Hematopoietic multipotent progenitor cell treated with erythropoietin and hydrocortisone succinate and interleukin-3 and kit ligand, for 8 days (in vitro differentiated cells): ENCODE measurements at regions not wholly inside any gene's neighbourhood (a gene's known extent, or its start where the extent isn't known, plus 50 kb on each side); places are given as distances from the start of the nearest gene placed in this dataset.
"Not testable (repeated sequence)": the region's sequence is repeated elsewhere in the genome, so short reads cannot be mapped to it uniquely, and the experiment has no call there.

ENCODE experiments used
- DNase-seq: peaks from one replicate; pipeline ENCODE4 v3.0.0-alpha.2; 2015

DNA sequence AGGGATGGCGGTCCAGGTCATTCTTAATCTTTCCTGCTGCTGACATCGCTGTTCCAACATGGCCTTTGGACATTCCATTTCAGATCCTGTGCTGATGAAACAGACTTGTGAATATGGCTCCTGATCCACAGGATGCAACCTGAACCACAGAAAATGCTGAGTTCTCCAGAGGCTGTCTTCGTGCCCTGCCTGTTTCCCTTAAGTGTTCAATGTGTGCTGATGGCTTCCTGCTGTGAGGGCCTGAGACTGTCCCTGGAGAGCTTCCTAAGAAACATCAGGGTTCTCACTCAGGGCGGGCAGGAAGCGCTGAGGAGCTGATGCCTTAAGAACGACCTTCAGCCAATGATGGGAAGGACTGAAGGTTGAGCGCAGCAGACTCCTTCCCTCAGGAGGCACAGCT, 909.4 kb downstream of the UQCRFS1 start:
- no peak for DNase-seq

DNA sequence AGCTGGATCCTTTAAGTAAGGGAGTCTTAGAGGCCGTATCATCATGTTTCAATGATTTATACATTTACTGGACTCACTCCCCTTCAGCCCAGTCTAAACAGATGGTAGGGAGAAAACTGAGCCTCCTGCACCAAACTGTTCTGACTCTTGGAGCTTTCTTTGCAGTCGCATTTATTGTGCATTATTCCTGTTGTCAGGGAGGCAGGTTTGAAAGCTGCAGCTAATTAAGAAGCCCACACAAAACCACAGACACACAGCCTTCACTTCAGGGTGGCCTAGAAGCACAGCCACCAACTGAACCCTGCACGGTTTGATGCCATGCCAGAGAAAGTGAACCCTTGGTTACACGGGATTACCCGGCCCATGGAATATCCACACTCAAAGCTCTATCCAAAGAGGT, 911.0 kb downstream of the UQCRFS1 start:
- DNase-seq, result no peak

DNA sequence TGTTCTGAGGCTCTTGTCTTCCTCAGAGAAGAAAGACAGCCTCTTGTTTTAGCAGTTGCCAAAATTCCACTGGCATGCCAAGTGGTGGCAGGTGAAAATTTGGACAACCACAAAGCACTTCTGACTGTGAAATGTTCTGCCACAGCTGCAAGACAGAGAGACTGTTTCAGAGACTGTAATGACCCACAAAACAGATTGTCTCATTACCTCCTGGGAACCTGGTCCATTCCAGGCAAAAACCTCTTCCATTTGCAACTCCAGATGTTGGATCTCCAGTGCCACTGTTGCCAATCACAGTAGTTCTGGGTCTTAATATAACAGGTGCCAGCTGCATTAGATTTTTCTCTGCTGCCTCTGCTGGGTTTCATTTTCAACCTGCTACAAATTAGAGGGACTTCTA, 911.5 kb downstream of the UQCRFS1 start:
- DNase-seq, result no peak

DNA sequence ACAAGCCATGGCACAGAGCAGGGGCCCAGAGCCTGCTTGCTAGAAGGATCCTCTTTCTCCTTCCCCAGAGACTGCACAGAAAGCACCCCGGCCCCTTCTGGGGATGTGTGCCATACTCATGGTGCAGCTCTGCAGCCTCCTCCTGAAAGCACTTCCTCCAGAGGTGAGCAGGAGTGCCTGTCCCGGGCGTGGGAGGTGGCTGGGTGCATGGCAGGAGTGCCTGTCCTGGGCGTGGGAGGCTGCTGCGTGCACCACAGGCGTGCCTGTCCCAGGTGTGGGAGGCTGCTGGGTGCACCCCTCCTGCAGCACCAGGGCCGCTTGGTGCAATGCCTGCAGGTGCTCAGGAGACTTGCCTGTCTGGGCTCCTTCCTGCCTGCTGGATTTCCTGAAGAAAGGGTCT, 913.3 kb downstream of the UQCRFS1 start:
- DNase-seq, result no peak

DNA sequence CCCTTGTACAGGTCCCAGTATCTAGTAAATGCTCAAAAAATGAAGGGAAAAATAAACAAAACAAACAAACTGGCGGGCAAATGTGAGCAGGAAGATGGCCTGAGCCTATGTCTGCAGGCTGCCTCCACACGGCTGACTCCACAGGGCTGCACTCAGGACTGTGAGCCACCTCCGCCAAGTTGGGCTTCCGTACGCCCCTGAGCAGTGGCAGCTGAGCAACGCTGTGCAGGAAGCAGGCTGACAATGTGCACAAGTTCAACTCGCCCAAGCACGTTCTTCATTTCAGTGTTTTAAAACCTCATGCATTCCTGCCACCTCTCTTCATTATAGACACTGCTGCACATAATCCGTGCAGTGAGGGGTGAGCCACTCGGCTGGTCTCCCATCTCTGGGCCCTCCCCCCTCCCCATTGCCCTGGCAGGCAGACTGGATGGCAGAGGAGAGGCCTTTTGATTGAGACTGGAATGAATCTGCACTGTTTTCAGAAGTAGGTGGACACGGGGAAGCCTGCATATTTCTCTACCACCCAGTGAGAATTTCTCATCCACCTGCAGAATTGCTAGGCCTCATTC, 915.3 kb downstream of the UQCRFS1 start:
- no peak for DNase-seq

DNA sequence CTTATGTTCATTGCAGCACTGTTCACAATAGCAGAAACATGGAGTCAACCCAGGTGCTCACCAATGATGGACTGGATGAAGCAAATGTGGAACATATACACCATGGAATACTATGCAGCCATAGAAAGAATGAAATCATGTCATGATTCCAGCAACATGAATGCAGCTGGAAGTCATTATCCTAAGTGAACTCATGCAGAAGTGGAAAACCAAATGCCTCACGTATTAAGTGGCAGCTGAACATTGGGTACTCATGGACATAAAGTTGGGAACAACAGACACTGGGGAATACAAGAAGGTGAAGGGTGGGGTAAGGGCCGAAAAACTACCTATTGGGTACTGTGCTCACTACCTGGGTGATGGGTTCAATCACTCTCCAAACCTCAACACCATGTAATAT, 915.9 kb downstream of the UQCRFS1 start:
- DNase-seq, result no peak

DNA sequence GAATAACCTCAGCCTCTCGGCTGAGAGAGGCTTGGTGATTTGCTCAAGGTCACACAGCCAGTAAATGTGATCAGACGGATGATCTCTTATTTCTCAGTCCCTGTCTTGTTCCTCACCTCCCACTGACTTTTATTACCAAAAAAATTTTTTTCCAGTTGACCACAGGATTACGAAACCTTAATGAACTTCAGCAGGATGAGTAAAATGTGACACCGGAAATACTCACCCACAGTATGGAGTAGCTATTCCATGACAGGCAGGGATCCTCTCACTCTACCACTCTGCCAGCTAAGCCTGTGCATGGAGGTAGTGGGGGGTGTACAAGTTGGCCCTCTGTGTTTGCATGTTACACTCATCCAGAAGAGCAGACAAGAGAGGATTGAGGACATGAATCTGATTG, 916.4 kb downstream of the UQCRFS1 start:
- DNase-seq, result no peak

DNA sequence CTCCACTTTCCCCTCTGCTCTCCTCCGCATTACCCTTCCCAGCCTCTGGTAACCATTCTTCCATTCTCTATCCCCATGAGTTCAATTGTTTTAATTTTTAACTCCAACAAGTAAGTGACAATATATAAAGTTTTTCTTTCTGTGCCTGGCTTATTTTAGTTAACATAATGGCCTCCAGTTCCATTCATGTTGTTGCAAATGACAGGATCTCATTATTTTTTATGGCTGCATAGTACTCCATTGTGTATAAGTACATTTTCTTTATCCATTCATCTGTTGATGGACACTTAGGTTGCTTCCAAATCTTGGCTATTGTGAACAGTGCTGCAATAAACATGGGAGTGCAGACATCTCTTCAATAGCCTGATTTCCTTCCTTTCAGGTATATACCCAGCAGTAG, 918.0 kb downstream of the UQCRFS1 start:
- not testable (repeated sequence) for DNase-seq

DNA sequence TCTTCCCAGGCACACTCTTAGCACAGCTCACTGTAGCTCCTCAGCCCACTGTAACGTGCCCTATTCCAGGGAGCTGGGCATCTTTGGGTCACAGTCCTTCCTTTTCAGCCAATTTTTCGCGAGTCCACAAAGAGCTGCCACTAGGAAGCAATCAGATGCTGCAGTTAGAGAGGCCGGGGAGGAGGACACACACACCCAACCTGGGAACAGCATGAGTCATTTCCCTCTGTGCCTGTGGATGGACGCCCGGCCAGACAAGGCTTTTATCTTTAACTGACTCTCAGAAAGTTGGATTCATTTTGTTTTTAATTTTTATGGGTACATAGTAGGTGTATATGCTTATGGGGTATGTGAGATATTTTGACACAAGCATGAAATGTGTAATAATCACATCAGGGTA, 918.6 kb downstream of the UQCRFS1 start:
- DNase-seq, result no peak

DNA sequence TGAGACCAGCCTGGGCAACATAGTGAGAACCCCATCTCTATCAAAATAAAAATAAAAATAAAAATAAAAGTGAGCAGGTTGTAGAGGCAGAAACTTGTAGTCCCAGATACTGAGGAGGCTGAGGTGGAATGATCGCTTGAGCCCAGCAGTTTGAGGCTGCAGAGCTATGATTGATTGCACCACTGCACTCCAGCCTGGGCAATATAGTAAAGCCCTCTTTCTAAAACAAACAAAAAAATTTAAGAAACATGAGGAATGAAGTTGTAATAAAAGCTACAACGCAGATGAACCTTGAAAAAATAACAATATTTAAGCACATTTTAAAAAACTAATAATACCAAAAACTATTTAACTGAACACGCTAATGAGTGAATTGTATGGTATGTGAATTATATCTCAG, 919.3 kb downstream of the UQCRFS1 start:
- DNase-seq, result no peak

DNA sequence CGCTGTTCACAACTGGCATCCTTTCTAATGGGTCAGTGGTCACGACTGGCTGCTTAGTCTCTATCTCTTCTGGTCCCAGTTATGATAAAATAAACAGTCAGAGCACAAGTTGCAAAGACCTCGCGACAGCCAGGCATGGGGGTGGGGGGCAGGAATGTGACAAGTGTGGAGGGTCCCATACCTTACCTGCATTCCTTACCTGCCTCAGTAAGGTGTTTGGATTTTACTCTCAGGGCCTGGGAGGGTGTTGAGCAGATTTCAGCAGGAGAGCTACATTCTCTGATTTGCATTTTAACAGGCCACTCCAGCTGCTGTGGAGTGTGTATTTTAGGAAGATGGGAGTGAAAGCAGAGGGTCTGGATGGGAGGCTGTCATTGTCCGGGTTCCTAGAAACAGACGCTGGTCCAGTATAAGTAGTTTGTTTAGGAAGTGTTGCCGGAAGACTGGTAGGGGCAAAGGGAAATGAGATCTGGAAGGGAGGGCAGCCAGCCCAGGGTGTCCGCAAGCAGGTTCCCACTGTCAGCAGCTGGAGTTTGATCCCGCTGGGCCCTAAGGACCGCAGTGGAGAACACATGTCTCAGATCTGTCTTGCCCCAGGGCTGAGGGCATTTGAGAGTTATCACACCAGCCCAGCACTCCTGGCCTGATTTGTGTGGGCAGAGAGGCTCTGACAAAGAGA, 920.0 kb downstream of the UQCRFS1 start:
- no peak for DNase-seq

DNA sequence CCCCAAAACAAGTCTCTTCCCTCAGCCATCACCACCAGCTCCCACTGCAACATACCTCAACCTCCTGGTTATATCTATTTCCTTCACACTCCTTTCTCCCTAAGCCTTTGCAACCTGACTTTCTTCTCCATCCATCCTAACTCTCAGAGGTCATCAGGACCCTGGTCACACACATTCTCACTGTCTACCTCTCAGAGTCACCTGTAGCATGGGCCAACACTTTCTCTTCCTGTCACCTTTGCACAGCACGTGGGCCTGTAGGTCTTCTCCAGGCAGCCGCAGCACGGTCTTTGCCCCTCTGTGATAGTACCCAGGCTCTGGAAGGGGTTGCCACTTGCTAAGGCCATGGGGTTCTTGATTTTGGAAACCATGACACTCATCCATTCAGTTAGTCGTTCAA, 921.1 kb downstream of the UQCRFS1 start:
- DNase-seq, result no peak

DNA sequence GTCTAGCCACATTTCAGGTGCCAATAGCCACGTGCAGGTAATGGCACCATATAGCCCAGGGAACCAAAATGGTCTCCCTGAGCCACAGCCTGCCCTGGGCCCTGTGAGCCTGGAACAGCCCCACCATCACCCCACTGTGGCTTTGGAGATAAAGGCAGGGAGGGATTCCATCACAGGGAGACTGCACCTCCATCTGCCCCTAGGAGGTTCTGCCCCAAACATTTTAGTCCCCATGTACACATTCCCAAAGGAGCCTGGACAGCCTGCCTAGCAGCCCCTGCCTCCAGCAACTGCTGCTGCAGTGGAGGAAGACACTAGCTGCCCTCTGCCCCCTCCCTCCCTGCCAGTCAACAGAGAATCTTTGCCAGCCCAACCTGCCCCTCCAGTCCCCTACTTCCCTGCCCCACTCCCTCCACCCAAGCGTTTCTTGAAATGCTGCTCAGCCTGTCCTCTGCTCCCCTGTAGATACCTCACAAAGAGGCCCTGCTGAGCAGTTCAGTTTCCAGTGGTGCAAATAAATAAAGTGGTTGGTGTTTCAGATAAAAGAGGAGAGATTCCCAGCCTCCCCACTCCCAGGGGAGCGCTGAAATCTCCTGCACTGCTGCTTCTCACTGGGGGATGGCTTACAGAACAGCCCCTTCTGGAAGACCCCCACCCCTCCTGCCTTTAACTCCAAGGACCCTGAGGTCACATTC, 921.8 kb downstream of the UQCRFS1 start:
- DNase-seq, result no peak

DNA sequence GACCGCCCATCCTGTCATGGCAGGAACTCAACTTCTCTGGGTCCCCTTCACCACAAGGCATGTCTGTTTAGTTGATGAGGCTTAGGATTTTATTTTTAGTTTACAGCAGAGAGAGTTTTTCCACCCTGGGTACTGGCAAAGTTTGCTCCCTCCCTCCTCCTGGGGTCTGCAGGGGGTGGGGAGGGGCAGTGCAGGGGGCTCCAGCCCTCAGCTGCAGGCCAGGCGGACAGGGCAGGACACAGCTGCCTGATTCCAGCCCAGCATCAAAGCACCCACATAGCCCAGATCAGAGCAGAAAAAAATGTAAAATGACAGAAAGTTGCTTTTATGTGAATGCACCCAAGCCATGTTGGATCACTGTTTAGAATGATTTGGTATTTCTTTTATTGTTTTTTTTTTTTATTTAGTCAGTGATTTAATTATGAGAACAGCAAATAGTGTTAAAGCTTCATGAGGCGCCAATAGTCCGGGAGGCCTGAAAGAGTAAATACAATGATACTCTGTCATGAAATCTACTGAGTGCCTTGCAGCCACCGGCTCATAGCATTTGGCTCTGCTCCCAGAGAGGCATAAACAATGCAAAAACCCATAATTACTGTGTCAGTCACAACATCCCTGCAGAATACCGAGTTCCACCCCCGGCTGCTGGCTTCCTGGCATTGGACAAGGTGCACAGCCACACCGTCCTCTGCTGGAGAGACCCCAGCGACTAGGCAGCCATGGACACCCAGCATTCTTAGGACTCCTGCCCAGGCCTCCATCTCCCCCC, 923.5 kb downstream of the UQCRFS1 start:
- DNase-seq, result no peak

DNA sequence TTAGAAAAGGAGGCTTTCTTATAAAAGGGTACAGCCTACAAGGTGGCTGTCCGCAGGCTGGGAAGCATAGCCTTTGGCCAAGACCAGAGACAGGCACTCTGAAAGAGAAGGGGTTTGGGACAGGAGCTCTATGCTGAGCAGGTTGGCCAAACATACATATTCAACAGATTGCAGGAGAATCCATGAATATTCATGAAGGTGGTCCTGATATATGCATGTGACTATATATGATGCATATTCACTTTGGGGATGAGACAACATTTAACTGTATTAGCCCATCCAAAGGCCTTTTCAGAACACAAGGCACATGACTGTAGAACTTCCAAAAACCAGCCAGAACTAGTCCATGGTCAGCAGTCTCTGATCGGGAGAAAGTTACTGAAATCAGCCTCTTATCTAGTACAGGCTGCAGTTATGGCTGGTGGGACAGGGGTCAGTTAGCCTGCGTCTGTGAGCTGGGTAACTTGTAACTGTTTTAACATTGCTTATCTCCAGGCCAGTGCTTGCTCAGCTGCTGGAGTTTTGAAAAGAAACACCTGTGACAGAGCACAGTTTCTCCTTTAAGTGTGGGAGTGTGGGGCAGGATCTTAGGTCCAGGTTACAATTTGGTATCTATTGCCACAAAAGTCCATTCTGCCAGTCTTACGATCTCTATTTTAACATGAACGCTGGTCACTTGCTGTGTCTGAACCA, 924.2 kb downstream of the UQCRFS1 start:
- DNase-seq, result no peak

DNA sequence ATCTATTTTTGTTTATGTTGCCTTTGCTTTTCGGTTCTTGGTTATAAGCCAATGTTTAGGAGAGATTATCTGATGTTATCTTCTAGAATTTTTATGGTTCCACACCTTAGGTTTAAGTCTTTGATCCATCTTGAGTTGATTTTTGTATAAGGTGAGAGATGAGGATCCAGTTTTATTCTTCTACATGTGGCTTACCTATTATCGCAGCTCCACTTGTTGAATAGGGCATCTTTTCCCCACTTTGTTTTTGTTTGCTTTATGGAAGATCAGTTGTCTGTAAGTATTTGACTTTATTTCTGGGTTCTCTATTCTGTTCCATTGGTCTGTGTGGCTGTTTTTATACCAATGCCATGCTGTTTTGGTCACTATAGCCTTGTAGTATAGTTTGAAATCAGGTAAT, 927.0 kb downstream of the UQCRFS1 start:
- no peak for DNase-seq

DNA sequence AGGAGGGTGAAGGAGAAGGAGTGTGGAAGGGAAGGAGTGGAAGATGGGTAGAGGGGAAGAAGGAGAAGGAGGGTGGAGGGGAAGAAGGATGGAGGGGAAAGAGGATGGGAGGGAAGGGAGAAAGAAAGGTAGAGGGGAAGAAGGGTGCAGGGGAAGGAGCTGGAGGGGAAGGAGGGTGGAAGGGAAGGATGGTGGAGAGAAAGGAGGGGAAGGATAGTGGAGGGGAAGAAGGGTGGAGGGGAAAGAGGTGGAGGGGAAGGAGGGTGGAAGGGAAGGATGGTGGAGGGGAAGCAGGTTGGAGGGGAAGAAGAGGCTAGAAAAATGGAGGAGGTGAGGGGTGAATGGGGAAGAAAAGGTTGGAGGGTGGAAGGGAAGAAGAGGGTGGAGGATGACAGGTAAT, 927.9 kb downstream of the UQCRFS1 start:
- no peak for DNase-seq

DNA sequence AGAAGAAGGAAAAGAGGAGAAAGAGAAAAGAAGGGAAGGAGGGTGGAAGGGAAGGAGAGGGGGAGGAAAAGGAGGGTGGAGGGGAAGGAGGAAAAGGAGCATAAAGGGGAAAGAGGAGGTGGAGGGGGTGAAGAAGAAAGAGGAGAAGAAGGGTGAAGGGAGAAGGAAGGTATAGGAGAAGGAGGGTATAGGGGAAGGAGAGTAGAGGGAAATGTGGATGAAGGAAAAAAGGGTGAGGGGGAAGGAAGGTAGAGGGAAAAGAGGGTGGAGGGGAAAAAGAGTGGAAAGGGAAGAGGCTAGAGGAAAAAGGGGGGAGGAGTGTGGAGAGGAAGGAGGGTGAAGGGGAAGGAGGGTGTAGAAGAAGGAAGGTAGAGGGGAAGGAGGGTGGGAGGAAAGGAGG, 928.6 kb downstream of the UQCRFS1 start:
- no peak for DNase-seq

DNA sequence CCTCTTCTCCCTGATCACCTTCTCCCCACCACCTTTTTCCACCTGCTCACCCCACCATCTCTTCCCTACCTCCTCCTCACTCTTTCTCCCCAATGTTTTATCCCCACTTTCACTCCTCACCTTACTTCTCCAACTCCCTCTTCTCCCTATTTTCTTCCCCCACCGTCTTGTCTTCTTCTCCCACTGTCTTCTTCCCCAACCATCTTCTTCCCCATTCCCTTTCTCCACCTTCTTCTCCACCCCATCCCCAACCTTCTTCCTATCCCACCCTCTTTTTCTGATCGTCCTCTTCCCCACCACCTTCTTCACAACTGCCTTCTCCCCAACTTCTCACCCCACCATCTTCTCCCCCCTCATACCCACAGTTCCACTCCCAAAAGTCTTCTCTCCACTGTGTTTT, 929.4 kb downstream of the UQCRFS1 start:
- no peak for DNase-seq

DNA sequence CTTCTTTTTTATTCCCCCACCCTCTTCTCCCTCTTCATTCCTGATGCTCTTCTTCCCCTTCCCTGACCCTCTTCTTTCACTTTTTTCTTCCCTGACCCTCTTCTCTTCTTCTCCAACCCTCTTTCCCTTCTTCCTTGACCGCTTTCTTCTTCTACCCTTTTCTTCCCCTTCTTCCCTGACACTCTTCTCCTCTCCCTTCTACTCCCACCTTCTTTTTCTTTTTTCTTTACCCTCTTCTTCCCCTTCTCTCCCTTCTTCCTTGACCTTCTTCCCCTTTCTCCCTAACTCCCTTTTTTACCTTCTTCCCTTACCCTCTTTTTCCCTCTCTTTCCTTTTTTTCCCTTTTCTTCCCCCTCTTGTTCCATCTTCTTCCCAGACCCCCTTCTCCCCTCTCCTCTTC, 931.3 kb downstream of the UQCRFS1 start:
- DNase-seq, result no peak

DNA sequence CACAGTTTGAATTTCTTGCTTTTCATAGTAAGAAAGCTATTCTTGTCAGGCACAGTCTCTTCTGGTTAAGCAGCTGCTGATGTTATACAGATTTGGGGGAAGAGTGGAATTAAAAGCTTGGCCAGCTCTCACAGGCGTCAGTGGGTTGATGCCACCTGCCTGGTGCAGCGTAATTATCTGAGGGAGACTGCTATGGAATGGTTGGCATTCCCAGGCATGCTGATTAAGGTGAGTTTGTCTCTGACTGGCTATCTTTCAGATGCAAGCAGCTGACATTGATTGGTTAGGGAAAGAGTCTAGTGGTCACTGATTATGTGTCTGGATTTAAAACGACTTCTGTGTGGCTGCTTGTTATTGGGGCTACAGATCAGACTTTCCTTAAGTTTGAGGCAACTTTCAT, 948.4 kb downstream of the UQCRFS1 start:
- DNase-seq, result no peak

DNA sequence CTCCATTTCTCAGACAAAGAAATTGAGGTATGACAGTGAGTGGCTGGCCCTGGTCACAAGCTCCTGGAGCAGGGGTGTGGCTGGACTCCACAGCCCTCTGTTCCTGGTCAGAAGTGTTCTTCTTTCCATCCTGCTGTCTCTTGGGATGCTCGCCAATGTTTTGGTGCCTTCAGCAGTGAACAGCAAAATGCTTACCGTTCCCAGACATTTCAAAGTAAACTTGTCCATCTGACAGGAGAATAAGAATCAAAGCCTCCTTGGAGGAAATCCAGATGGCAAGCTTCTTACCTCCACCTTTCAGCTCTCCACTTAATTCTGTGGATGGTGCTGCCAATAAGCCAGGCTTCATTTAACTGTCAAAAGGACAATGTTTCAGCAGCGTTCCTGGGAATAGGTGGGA, 954.1 kb downstream of the UQCRFS1 start:
- DNase-seq, result no peak

DNA sequence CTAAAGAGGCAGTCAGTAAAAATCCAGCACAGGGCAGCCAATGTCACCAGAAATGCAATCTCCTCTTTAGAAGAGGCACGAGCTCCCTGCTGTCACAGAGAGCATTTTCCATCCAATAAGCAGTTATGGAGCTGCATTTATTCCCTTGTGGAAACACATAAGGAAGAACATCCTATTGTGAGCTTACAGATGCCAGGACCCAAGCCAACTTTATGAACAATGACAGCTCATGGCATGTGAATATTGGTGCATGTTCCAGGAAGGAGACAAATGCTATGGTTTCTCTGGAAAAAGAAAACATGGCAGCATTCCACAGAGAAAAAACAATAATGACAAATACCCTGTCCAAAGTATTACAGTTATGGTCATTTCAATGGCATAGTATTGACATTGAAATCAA, 955.6 kb downstream of the UQCRFS1 start:
- no peak for DNase-seq
